ENCODE measurements at regions not wholly inside any gene's neighbourhood (a gene's known extent, or its start where the extent isn't known, plus 50 kb on each side); places are given as distances from the start of the nearest gene placed in this dataset.

DNA sequence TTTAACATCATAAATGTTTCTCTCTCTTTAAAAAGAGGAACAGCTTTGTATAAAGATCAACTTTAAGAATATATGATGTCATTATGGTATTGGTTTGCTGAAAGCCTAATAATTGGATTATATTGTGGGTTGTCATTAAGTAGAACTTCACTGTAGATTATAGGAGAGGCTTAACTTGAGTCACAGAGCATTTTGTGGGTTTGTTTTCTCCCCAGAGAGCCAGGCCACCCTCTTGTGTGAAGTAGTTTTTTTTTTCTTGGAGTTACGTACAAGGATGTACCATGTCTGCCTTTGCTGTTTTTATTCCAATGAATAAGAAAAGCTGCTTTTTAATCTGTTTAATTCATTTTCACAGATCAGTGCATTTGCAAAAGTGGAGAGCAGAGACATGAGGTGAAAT is 354.8 kb upstream of the TBL1XR1 start:
- no peak for DNase-seq (ENCODE audit: low spot score in 2 of 2)
- Histone ChIP-seq H3K36me3 (no peaks in the 10 kb centered on the region), H3K4me1 (peaks cover 0 to 5% of the 10 kb centered on the region in 2 donors), H3K9me3 (no peaks in the 10 kb centered on the region), H3K27ac (no peak overlapping the region), H3K4me3 (no peak overlapping the region), H3K27me3 (no peaks in the 10 kb centered on the region)
- intact Hi-C loops (cut with DNase I; ENCODE audit: low total_unique reads) = no loop called here
- TF ChIP-seq POLR2A (IDR thresholded peaks at IDR 0.05) (no peak), POLR2AphosphoS5 (IDR thresholded peaks at IDR 0.05) (no peak)
- TF ChIP-seq, protein P1, sequence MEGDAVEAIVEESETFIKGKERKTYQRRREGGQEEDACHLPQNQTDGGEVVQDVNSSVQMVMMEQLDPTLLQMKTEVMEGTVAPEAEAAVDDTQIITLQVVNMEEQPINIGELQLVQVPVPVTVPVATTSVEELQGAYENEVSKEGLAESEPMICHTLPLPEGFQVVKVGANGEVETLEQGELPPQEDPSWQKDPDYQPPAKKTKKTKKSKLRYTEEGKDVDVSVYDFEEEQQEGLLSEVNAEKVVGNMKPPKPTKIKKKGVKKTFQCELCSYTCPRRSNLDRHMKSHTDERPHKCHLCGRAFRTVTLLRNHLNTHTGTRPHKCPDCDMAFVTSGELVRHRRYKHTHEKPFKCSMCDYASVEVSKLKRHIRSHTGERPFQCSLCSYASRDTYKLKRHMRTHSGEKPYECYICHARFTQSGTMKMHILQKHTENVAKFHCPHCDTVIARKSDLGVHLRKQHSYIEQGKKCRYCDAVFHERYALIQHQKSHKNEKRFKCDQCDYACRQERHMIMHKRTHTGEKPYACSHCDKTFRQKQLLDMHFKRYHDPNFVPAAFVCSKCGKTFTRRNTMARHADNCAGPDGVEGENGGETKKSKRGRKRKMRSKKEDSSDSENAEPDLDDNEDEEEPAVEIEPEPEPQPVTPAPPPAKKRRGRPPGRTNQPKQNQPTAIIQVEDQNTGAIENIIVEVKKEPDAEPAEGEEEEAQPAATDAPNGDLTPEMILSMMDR (IDR thresholded peaks at IDR 0.05) = no peak

DNA sequence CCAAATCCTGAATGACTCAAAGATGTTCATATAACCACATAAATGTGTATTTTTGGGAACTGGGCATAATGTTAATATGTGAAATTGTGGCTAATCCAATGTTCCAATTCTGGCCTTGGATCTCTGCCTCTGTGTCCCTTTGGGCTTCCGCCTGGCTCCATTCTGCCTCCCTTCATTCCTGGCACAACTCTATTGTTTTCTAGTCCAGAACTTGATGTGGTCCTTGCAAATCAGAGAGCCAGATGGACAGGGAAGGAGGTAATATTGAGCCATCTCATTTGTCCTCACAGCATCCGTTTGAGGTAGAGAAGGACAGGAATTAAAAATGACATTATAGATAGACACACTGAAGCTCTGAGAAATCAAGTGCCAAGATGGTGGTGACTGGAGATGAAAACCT is 355.7 kb upstream of the TBL1XR1 start:
- intact Hi-C loops (cut with DNase I; ENCODE audit: low total_unique reads) = no loop called here
- TF ChIP-seq POLR2AphosphoS5 (IDR thresholded peaks at IDR 0.05) = no peak
- TF ChIP-seq POLR2A (IDR thresholded peaks at IDR 0.05) = no peak
- TF ChIP-seq, protein P1 (IDR thresholded peaks at IDR 0.05) = no peak
- no peak overlapping the region for H3K4me3 ChIP-seq
- DNase-seq (ENCODE audit: low spot score in 2 of 2) = no peak
- no peaks in the 10 kb centered on the region for H3K27me3 ChIP-seq
- no peak overlapping the region for H3K27ac ChIP-seq
- H3K4me1 ChIP-seq = no peaks in the 10 kb centered on the region
- H3K36me3 ChIP-seq = no peaks in the 10 kb centered on the region
- H3K9me3 ChIP-seq = no peaks in the 10 kb centered on the region

DNA sequence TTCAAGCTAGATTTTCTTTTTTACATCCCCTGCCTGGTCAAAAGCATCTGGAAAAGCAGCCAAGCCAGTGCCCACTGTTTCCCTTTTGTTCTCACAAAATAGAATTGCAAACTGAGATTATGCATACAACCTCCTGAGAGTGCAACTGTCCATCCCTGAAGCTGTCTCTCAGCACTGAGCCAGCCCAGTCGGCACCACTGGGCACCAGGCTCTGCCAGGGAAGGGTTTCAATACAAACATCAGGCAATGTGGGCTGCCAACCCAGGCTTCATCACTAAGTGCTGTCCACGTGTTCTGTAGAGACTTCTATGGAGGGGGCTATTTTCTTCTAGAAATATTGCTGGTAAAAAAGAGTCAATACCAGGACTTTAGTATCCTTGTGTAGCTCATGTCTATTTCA is 356.3 kb upstream of the TBL1XR1 start:
- Histone ChIP-seq H3K27me3 (no peaks in the 10 kb centered on the region), H3K27ac (no peak overlapping the region), H3K4me3 (no peak overlapping the region), H3K4me1 (no peaks in the 10 kb centered on the region), H3K36me3 (no peaks in the 10 kb centered on the region), H3K9me3 (no peaks in the 10 kb centered on the region)
- DNase-seq (ENCODE audit: low spot score in 2 of 2) = no peak
- intact Hi-C loops (cut with DNase I; ENCODE audit: low total_unique reads) = no loop called here
- TF ChIP-seq, protein P1 (IDR thresholded peaks at IDR 0.05) = no peak
- TF ChIP-seq POLR2A (IDR thresholded peaks at IDR 0.05) (no peak), POLR2AphosphoS5 (IDR thresholded peaks at IDR 0.05) (no peak)

DNA sequence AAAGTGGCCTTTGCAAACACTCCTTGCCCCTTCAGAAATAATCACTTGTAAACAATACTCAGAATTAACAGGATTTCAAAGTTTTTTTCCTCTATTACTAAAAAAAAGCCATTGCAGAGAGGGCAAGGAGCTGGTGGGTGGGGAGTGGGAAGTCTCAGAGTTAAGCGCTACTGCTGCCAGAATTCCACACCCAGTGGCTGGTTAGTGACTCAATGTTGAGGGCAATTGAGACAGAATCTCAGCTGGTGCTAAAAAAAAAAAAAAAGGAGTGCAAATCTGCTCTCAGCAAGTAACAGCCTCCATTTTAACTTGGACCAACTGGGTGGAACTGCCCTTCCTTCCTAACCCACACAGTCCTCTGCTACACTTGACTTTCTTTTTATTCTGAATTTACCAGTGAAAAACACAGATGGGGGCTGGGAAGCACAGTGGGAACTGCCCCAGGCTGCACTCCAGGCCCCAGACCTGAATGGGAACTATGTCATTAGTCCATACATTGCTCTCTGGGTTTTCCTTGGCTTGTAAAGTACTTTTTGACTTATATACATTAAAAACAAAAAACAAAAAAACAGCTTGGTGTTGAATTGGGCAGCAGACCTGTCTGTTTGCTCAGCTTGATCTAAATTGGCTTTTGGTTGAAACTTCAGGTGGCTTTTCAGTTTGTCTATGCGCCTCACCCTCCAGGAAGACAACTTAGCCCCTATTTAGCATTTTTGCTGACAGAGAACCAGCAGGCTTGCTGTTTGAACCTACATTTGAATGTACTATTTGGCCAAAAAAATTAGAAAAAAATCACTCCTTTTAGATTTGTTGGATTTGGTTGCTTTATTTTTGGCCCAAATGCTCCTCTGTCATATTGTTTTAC is 357.8 kb upstream of the TBL1XR1 start:
- TF ChIP-seq POLR2A (IDR thresholded peaks at IDR 0.05) = no peak
- TF ChIP-seq, protein P1 (IDR thresholded peaks at IDR 0.05) = no peak
- TF ChIP-seq POLR2AphosphoS5 (IDR thresholded peaks at IDR 0.05) = no peak
- DNase-seq (ENCODE audit: low spot score in 2 of 2) = no peak
- H3K27ac ChIP-seq = no peak overlapping the region
- H3K4me1 ChIP-seq = no peaks in the 10 kb centered on the region
- H3K36me3 ChIP-seq = no peaks in the 10 kb centered on the region
- no peaks in the 10 kb centered on the region for H3K27me3 ChIP-seq
- H3K9me3 ChIP-seq = no peaks in the 10 kb centered on the region
- intact Hi-C loops (cut with DNase I; ENCODE audit: low total_unique reads) = no loop called here
- H3K4me3 ChIP-seq = no peak overlapping the region

DNA sequence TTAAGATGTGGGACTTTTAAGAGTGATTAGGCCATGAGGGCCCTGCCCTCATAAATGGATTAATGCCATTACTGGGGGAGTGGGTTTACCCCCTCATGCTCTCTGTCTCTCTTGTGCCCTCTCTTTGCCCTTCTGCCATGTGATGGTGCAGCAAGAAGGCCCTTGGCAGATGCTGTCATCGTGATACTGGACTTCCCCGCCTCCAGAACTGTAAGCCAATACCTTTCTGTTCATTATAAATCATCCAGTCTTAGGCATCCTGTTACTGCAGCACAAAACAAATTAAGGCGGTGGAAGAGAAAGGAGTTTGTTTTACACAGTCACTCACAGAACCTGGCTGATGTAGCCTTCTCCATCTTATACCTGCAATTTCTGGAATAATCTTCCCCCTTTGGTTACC is 360.3 kb upstream of the TBL1XR1 start:
- Histone ChIP-seq H3K36me3 (no peaks in the 10 kb centered on the region), H3K27me3 (no peaks in the 10 kb centered on the region), H3K9me3 (no peaks in the 10 kb centered on the region), H3K27ac (no peak overlapping the region), H3K4me1 (no peaks in the 10 kb centered on the region), H3K4me3 (no peak overlapping the region)
- no peak for DNase-seq (ENCODE audit: low spot score in 2 of 2)
- TF ChIP-seq POLR2AphosphoS5 (IDR thresholded peaks at IDR 0.05) (no peak), POLR2A (IDR thresholded peaks at IDR 0.05) (no peak)
- TF ChIP-seq, protein P1 (IDR thresholded peaks at IDR 0.05) = no peak
- intact Hi-C loops (cut with DNase I; ENCODE audit: low total_unique reads) = no loop called here

All from breast epithelium (tissue), 4 donors.